Dermis blood vessel endothelial cell (primary cell): ENCODE measurements at regions not wholly inside any gene's neighbourhood (a gene's known extent, or its start where the extent isn't known, plus 50 kb on each side); places are given as distances from the start of the nearest gene placed in this dataset.

Experiments used
- DNase-seq: peaks from one replicate; pipeline ENCODE4 v3.0.0; 2010

- DNase-seq = no peak
These were observed 57.9 kb downstream of the NPY start for GRCh38 chr7:24341691-24342413.

GRCh38 chr7:24343614-24344013 lies 59.6 kb downstream of the NPY start:
- no peak for DNase-seq

- no peak for DNase-seq
These were observed 62.1 kb downstream of the NPY start for GRCh38 chr7:24346129-24346528.

- DNase-seq = no peak
These were observed 62.7 kb downstream of the NPY start for GRCh38 chr7:24346716-24347115.

- no peak for DNase-seq
These were observed 65.3 kb downstream of the NPY start for GRCh38 chr7:24349339-24349738.

DNA sequence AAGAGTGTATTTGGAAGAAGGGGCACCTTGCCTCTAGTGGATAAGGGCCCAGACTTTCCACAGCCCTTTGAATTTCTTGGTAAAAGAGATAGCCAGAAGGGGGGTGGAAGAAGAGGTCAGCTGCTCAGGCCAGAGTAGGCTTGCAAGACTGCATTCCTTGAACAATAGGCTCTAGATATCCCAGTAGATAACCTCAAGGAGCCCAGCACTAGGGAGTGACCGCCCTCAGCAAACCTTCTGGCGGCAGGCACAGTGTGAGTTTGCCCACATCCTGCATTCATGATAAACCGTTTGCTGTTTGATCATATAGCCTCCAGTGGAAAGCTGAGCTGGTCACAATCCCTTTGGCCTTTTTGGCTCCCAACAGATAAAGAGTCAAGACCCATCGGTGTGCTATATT lies 70.5 kb downstream of the NPY start:
- no peak for DNase-seq

DNA sequence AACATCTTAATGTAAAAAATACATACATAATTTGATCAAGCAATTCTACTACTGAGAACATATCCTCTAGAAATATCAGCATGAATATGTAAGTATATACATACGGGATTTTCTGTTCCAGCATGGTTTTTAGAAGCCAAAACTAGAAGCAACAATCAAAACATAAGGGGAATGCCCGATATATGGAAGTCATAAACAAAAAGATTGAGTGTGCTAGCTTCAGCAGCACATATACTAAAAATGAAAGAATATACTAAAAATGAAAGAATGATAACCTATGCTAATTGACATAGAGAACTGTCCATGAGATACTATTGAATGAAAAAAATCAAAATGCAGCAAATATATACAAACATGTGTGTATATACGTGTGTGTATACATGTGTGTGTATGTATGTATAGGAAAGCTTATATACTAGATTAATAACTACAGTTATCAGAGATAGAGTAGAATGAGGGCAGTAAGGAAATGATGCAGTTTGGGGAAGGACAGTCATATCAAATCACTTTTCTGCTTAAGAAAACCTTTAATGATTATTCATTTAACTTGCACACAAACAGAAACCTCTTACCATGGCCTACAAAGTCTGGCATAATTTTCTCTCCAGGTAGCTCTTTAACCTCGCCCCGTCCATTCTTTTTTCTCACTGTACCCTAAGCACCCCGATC lies 72.9 kb downstream of the NPY start:
- no peak for DNase-seq

DNA sequence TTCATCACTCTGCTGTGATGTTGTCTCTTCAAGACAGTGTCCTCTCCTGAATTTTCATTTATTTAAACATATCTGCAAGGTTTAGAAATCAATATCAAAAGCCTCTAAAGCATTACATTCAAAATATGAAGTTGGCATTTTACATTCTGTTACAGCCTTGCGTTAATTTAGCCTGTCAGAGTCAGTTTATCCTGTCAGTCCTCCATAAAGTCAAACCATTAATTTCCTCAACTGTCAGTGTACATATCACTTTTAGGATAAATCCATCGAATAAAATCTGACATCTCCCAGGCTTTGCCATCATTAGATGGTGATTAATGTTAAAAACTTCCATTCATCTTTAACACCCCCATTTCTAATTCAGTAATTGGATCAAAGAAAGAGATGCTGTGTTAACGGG lies 77.0 kb downstream of the NPY start:
- DNase-seq = no peak

GRCh38 chr7:24365606-24366005 lies 81.6 kb downstream of the NPY start:
- no peak for DNase-seq

- DNase-seq = no peak
These were observed 82.9 kb downstream of the NPY start for GRCh38 chr7:24366876-24367275.

DNA sequence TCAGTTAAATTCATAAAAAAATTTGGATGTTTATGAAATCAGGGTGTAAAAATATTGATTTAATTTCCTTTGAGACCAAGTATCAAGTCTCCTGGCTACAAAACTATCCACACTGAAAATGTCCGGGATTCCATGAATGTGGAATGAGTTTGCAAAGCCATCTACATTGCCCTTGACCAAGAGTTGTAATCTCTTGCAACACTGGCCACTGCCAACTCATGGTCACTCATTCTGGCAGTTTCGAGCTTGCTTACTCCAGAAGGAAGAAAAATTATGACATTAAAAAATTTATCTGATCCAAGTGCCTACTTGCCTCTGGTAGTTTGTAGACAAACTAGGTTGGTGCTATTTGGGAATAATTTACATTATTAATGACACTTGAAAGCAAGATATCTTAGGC lies 84.2 kb downstream of the NPY start:
- DNase-seq = no peak

DNA sequence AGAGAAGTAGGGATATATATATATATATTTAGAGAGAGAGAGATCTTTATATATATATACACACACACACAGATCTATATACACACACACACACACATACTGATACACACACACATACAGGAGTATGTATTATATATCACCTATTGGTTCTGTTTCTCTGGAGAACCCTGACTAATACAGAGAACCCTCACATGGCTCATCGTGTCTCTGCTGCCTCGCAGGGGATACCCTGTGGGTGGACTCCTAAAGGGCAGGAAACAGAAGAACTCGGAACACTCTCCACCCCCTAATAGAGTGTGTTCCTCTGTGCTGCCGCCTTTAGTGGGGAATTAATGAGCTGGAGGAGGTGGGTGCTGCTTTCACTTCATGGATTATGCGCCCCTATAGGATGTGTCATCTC lies 86.6 kb downstream of the NPY start:
- no peak for DNase-seq

DNA sequence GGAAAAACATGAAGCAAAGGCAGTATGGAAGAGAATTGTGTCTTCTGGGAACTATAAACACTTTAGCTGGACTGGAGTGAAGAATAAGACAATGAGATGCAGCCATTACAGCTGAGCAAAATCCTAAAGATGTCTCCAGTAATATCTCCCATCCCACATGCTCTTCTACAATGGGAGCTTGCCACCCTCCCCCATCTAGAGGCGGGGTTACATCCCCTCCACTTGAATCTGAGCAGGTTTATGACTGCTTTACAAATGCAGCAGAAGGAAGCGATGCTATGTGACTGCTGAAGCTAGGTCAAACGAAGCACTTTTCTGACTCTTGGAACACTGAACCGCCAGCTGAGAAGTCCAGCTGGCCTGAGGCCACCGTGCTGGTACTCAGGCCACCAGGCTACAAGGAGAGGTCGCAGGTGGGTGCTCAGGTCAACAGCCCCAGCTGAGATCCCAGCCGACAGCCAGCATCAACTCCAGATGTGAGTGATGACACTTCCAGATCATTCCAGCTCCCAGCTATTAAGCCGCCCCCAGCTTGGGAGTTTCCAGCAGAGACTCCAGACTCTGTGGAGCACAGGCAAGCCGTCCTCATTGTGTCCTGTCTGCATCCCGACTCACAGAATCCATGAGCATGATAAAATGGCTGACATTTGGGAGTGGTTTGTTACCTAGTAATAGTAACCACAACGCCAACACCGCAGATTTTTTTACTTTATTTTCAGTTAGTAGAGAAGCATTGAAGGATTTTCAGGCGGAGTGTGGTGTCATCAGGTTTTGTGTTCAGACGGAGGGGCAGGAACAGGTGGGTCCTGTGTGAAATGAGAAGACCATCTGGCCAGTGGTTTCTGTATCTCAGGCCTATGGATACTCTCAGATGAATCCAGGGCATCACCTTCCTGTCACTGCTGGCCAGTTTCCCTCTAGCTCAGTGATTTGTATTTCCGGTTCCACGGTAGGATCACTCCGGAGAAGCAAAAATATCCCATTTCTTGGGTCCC lies 89.3 kb downstream of the NPY start:
- DNase-seq = no peak

GRCh38 chr7:24378871-24379616 lies 95.1 kb downstream of the NPY start:
- no peak for DNase-seq

GRCh38 chr7:24381894-24382505 lies 98.0 kb downstream of the NPY start:
- peak; percentile 5 for DNase-seq

GRCh38 chr7:24383055-24383454 lies 99.1 kb downstream of the NPY start:
- DNase-seq = no peak

DNA sequence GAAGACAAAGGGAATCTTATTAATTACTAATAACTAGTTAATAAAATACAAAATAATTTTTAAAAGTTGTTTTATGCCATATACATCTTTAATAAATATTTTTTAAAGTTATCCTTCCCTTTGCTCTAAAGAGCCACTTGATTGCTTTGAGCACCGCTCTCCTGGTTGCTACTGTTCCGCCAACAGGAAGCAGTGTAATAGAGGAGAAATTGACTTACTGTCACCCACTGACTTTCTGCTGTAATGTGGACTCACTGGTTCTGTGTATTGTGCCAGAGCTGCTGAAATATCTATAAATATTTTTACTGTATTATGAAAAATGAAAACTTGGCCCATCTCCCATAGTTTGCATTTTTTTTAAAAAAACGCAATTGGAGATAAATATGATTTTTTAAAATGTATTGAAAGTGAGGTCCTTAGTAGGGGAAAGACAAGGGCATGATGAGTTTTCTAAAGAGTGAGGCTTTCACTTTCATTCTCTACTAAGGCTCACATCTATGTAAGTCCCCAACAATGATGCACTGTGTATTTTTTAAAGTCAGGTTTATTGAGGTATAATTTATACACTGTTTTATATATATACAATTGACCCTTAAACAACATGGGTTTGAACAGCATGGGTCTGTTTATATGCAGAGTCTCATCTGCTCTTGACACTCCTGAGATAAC lies 100.5 kb downstream of the NPY start:
- no peak for DNase-seq

DNA sequence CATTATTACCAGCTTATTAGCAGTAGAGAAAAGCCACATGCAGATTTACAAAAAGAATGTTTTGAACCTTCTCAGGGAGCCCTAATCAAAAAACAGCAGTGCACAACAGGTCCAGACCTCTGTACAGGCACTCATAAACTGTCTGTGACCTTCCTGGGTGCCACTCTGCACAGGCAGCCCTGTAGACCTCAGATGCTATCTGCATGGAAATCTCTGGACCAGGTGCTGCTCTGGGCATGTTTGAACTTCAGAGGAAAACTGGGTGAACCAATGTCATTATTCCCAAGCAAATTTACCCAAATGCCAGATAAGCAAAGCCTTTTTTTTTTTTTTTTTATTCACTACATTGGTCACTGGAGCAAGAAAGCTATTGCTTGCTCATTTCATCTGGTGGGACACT lies 104.2 kb downstream of the NPY start:
- no peak for DNase-seq

DNA sequence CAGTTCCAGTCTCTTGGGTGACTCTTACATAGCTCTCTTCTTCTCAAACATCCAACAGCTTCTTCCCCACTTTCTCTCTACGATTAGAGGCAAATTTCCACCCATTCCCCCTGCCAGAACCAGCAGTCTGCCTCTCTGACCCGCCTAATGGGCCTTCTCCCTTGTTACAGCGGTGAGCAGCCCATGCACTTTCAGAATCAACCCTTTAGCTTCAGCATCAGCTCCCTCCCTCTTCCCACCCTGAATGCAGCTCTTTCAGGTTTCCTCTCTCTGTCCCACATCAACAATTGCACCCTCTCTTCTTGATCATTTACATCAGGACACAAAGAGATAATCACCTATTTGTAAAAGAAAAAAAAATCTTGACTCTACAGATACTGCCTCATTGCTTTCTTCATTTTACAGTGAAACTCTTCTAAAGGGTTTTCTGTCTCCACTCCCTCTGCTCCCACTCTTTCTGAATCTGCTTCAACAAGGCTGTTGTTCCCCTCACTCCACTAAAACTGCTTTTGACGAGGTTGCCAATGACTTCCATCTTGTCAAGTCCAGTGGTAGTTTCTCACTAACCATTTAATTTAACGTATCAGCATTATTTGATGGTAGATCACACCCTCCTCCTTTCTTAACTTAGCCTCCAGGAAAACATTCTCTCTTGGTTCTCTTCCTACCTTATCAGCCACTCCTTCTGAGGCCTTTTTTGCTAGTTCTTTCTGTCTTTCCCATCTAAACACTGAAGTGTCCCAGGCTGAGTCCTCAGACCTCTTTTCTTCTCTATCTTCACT lies 106.6 kb downstream of the NPY start:
- DNase-seq = no peak

- DNase-seq = no peak
These were observed 108.8 kb downstream of the NPY start for GRCh38 chr7:24392774-24393173.

GRCh38 chr7:24395512-24395911 lies 111.5 kb downstream of the NPY start:
- no peak for DNase-seq
